Heart right ventricle (tissue), 16 donors: ENCODE measurements at regions not wholly inside any gene's neighbourhood (a gene's known extent, or its start where the extent isn't known, plus 50 kb on each side); places are given as distances from the start of the nearest gene placed in this dataset.

Experiments used
- ATAC-seq, 8 donors: fragments of 200-7000 bp; cut with Tn5 transposase; one replicate each; pipeline ENCODE4 v1.9.1; 2020; ENCODE audit warnings: mild to moderate bottlenecking in 8 of 8, moderate library complexity in 8 of 8, moderate number of reproducible peaks in 1 of 8
- DNase-seq, 2 donors: peaks; one replicate each; pipeline ENCODE4 v3.0.0-alpha.2; 2020
- H3K27ac ChIP-seq, 10 donors: fragments of 200-600 bp; sonication (generic) in 2 of 10; one replicate each; pipeline versions ENCODE4 v1.5.0 to v1.8.0; 2020 to 2022; ENCODE audit warnings: mild to moderate bottlenecking in 3 of 10
- H3K27me3 ChIP-seq, 7 donors: fragments of 200-600 bp; one replicate each; pipeline ENCODE4 v1.8.0; 2021 to 2022; ENCODE audit warnings: mild to moderate bottlenecking in 2 of 7
- H3K36me3 ChIP-seq, 9 donors: fragments of 200-600 bp; sonication (generic) in 1 of 9; one replicate each; pipeline versions ENCODE4 v1.5.0 to v1.8.0; 2020 to 2022; ENCODE audit warnings: mild to moderate bottlenecking in 2 of 9
- H3K4me1 ChIP-seq, 9 donors: fragments of 200-600 bp; sonication (generic) in 1 of 9; one replicate each; pipeline versions ENCODE4 v1.5.0 to v1.8.0; 2020 to 2022; ENCODE audit warnings: mild to moderate bottlenecking in 4 of 9
- H3K4me3 ChIP-seq, 10 donors: fragments of 200-600 bp; sonication (generic) in 2 of 10; one replicate each; pipeline versions ENCODE4 v1.5.0 to v1.8.0; 2020 to 2022; ENCODE audit warnings: mild to moderate bottlenecking in 7 of 10, moderate library complexity in 2 of 10
- H3K9me3 ChIP-seq, 11 donors: fragments of 200-600 bp in 10 of 11; sonication (generic) in 2 of 11; one replicate each; pipeline versions ENCODE4 v1.5.0 to v1.8.0; 2013 to 2022; ENCODE audit warnings: mild to moderate bottlenecking in 2 of 11, control low read depth in 1 of 11, moderate library complexity in 1 of 11
- WGBS, 2 donors: extraction: QIAGEN DNeasy Blood & Tissue Kit; methylation state at CpG; one replicate each; pipeline ENCODE4 v1.1.7; 2013; ENCODE audit warnings: inconsistent platforms in 1 of 2; 5-methylcytosine and 5-hydroxymethylcytosine counted together
- intact Hi-C, 10 donors: fragments of 100-400 bp; cut with DNase I; formaldehyde crosslinking; loops; one replicate each; pipeline versions ENCODE4 v1.11.1 to v1.14.2; 2022
- TF ChIP-seq, protein P1 (sequence below), 9 donors: fragments of 200-600 bp; sonication (generic) in 2 of 9; IDR thresholded peaks; one replicate each; pipeline versions ENCODE4 v1.5.0 to v1.8.0; 2021 to 2022; ENCODE audit warnings: antibody characterized with exemption in 9 of 9, mild to moderate bottlenecking in 5 of 9, moderate library complexity in 1 of 9
- donor health status: Arrhythmogenic right ventricular cardiomyopathy.
- donor health status: ischemic (EF 13 %, LVEDD 7.1; RV severe dilation, severe dysfunction).
- donor health status: healthy with polysubstance abuse.
- donor health status: DM: no; HTN: yes; CAD: no.
- donor health status: DM: no; HTN: no; CAD: no.
- donor health status: ischemic (EF 25% LVEDD 6.9; RV normal size, moderate dysfunction).
- donor health status: ischemic (EF 25% LVEDD 5.7; RV mildly dilated, moderate dysfunction).
- donor health status: healthy.
- donor health status: DM: yes; HTN: yes; CAD: no.
- donor health status: Ischemic cardiomyopathy.
- donor health status: ischemic (EF 35%, LVEDD 5.7; RV mildly dilated, moderate dysfunction).
- donor health status: nonischemic (EF 11% LVEDD 7.7; RV severe dilation, severe dysfunction).
- donor health status: DM: yes; HTN: yes; CAD: no.
- donor health status: PGD.
- donor health status: ischemic (EF 29% LVEDD 5.4; RV normal size, mild dysfunction).
- donor health status: nonischemic (EF 23%, LVEDD 6.1; RV moderate dilation, normal function).

DNA sequence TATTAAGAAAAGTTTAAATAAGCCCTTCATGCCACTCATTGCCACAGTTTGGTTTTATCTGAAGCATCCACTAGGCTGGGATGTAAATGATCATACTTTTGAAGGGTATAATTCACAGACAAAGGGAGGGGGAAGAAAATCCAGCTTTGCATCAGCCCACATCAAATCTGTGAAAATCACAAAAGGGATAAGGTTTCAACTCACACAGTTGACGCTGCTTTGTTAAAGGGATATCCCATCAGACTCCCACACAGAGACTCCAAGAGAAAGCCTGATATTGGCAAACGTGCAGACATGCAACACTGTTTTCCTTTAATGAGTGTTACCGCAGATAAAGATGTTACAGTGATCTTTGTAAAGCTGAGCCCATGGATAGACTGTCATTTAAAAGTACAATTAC, 602.9 kb downstream of the TLE1 start:
- intact Hi-C loops = no loop called here
- Histone ChIP-seq H3K36me3 (no peaks in the 10 kb centered on the region), H3K4me1 (no peaks in the 10 kb centered on the region), H3K4me3 (no peak overlapping the region), H3K27me3 (no peaks in the 10 kb centered on the region), H3K27ac (no peak overlapping the region), H3K9me3 (no peaks in the 10 kb centered on the region)
- WGBS, 2 donors = 48 to 51% methylated on average over 3 of the region's 3 CpGs
- DNase-seq (no peak), ATAC-seq (no peak)
- TF ChIP-seq, protein P1, sequence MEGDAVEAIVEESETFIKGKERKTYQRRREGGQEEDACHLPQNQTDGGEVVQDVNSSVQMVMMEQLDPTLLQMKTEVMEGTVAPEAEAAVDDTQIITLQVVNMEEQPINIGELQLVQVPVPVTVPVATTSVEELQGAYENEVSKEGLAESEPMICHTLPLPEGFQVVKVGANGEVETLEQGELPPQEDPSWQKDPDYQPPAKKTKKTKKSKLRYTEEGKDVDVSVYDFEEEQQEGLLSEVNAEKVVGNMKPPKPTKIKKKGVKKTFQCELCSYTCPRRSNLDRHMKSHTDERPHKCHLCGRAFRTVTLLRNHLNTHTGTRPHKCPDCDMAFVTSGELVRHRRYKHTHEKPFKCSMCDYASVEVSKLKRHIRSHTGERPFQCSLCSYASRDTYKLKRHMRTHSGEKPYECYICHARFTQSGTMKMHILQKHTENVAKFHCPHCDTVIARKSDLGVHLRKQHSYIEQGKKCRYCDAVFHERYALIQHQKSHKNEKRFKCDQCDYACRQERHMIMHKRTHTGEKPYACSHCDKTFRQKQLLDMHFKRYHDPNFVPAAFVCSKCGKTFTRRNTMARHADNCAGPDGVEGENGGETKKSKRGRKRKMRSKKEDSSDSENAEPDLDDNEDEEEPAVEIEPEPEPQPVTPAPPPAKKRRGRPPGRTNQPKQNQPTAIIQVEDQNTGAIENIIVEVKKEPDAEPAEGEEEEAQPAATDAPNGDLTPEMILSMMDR (IDR thresholded peaks at IDR 0.05) = no peak

DNA sequence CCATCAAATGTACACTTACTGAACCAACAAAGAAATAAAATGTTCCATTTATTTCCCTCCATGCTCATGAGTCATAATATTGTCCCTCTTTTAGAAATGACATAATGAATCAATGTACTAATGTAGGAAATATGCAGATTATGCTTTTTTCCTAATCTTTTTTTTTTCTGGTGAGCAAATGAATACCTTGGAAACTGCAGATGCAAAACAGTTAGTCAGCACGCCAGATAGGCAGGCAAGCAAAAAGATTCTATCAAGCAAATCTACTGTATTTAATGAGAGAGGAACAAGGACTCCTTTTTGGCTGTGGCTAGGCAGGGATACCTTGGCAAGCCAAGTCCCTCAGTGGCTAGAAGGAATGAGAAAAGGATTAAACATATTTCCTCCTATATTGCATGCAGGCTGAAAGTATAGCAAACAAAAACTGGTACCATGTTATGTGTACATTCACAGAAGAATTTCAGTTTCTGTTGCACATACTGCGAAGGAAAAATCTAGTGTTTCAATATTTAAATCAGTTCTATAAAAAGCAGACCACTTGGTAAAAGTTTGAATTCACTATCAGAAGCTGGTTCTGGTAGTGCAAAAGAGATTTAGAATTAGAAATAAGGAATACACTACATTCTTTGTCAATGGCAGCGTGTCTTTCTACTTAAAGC, 605.4 kb downstream of the TLE1 start:
- H3K4me1 ChIP-seq = no peaks in the 10 kb centered on the region
- no peaks in the 10 kb centered on the region for H3K36me3 ChIP-seq
- no peaks in the 10 kb centered on the region for H3K27me3 ChIP-seq
- TF ChIP-seq, protein P1 (IDR thresholded peaks at IDR 0.05) = no peak
- H3K27ac ChIP-seq = no peak overlapping the region
- DNase-seq (no peak), ATAC-seq (no peak)
- no peaks in the 10 kb centered on the region for H3K9me3 ChIP-seq
- intact Hi-C loops = no loop called here
- H3K4me3 ChIP-seq = no peak overlapping the region
- WGBS, 2 donors = 74 to 82% methylated on average over 3 of the region's 3 CpGs

DNA sequence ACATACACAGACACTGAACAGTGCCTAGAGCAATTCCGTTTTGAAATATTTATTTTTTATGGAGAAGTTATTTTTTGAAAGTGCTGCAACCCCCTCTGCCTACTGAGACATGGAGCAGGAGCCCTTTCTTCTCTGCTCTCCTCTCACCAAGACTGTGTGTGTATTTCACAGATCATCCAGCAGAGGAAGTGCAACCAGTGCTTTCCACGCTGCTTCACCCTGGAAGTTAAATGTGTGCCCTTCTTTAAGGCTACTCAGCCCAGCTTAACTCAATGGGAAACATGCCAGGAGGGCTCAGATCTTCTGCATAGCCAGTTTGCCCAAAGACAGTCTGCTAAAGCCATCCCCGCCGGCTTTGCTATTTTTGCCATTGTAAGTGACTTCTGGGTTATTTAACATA, 606.3 kb downstream of the TLE1 start:
- DNase-seq (no peak), ATAC-seq (no peak)
- TF ChIP-seq, protein P1 (IDR thresholded peaks at IDR 0.05) = peak in 3 of 9 donors; percentile 5 to 17 (median 9)
- 40 to 51% methylated on average over 4 of the region's 4 CpGs for WGBS, 2 donors
- intact Hi-C loops = no loop called here
- no peaks in the 10 kb centered on the region for H3K9me3 ChIP-seq
- H3K27me3 ChIP-seq = no peaks in the 10 kb centered on the region
- H3K36me3 ChIP-seq = no peaks in the 10 kb centered on the region
- H3K4me3 ChIP-seq = no peak overlapping the region
- no peak overlapping the region for H3K27ac ChIP-seq
- no peaks in the 10 kb centered on the region for H3K4me1 ChIP-seq

DNA sequence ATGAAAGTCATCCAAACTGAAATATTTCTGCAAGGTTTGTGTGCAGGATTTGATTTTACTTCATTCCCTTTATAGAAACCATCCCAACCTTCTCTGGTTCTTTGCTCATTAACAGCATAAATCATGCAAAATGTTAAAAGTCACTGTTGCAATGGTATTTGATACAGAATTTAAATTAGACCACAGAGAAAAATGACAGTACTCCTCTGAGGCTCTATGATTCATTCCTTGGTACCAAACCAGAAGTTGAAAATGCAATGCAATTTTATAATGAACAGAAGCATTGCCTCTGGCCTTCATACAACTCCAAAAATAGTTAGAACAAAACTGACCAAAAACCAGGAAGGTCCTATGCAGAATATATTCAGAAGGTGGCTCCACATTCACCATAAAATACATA, 607.1 kb downstream of the TLE1 start:
- no peaks in the 10 kb centered on the region for H3K36me3 ChIP-seq
- TF ChIP-seq, protein P1 (IDR thresholded peaks at IDR 0.05) = no peak
- H3K4me3 ChIP-seq = no peak overlapping the region
- no peak overlapping the region for H3K27ac ChIP-seq
- no peaks in the 10 kb centered on the region for H3K4me1 ChIP-seq
- DNase-seq = no peak
- ATAC-seq = no peak
- intact Hi-C loops = no loop called here
- H3K9me3 ChIP-seq = no peaks in the 10 kb centered on the region
- H3K27me3 ChIP-seq = no peaks in the 10 kb centered on the region
